HL-60 (cell line): ENCODE measurements at regions not wholly inside any gene's neighbourhood (a gene's known extent, or its start where the extent isn't known, plus 50 kb on each side); places are given as distances from the start of the nearest gene placed in this dataset.

Experiments
- CTCF ChIP-seq: IDR thresholded peaks from one replicate; pipeline ENCODE4 v1.5.1; 2011; ENCODE audit warnings: low read length, control low read depth, inconsistent platforms; ENCODE audit not compliant: insufficient read depth
- GABPA ChIP-seq: IDR thresholded peaks from 2 replicates; pipeline ENCODE4 v1.6.1; 2012; ENCODE audit warnings: low read depth
- POLR2AphosphoS5 ChIP-seq: IDR thresholded peaks from 2 replicates; pipeline ENCODE4 v1.6.1; 2012; ENCODE audit warnings: low read depth
- REST ChIP-seq: IDR thresholded peaks from 2 replicates; pipeline ENCODE4 v1.6.1; 2012; ENCODE audit warnings: low read depth; ENCODE audit not compliant: insufficient replicate concordance
- SPI1 ChIP-seq: IDR thresholded peaks from 2 replicates; pipeline ENCODE4 v1.6.1; 2012; ENCODE audit warnings: low read depth, mild to moderate bottlenecking, borderline replicate concordance

- TF ChIP-seq CTCF (no peak), POLR2AphosphoS5 (no peak), GABPA (no peak), SPI1 (no peak), REST (no peak)
Observed at GRCh38 chr9:23361096-23361495, 464.9 kb downstream of the ELAVL2 start.
